Cardiac muscle cell (in vitro differentiated cells and primary cell): ENCODE measurements at regions not wholly inside any gene's neighbourhood (a gene's known extent, or its start where the extent isn't known, plus 50 kb on each side); places are given as distances from the start of the nearest gene placed in this dataset.

Source experiments
- DNase-seq, 2 donors: peaks; one replicate each; pipeline versions ENCODE4 v3.0.0 to v3.0.0-alpha.2; 2010 to 2017; ENCODE audit warnings: low read depth in 1 of 2, low spot score in 1 of 2
- H3K27ac ChIP-seq: fragments of 200-600 bp; sonication (generic); 2 replicates; pipeline ENCODE4 v1.5.1; 2016
- H3K27me3 ChIP-seq: fragments of 200-600 bp; sonication (generic); 2 replicates; pipeline ENCODE4 v1.6.0; 2016; ENCODE audit warnings: control low read depth
- H3K36me3 ChIP-seq: fragments of 200-600 bp; sonication (generic); 2 replicates; pipeline ENCODE4 v1.5.1; 2016; ENCODE audit warnings: control low read depth
- H3K4me1 ChIP-seq: fragments of 200-600 bp; sonication (generic); 2 replicates; pipeline ENCODE4 v1.8.1; 2017; ENCODE audit warnings: low read depth, mild to moderate bottlenecking, mixed run types
- H3K4me3 ChIP-seq: fragments of 200-600 bp; sonication (generic); 2 replicates; pipeline ENCODE4 v1.5.1; 2016; ENCODE audit warnings: mild to moderate bottlenecking
- H3K9me3 ChIP-seq: fragments of 200-600 bp; sonication (generic); 2 replicates; pipeline ENCODE4 v1.5.1; 2017; ENCODE audit warnings: low read depth, mild to moderate bottlenecking, control low read depth
- TF ChIP-seq, protein P1 (sequence below): IDR thresholded peaks from 2 replicates; pipeline ENCODE4 v1.5.1; 2012; ENCODE audit warnings: low read depth, mild to moderate bottlenecking, low read length

DNA sequence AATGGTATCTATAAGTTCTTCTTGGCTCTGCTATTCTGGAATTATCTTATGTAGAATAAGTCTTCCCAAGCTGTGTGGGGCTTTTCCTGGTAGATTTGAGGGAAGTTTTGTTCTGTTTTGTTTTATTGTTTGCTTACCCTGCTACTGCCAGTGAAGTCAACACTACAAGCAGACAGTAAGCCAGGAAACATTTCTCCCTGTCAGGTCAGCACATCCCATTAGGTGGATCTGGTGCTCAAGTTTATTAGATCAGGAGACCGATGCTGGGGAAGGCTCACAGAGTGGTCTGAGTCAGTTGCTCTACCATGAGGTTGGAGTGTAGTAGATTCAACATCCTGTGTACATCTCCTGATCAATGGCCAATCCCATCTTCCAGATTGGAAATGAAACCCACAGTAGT is 79.1 kb downstream of the ADRB2 start:
- no peaks in the 10 kb centered on the region for H3K9me3 ChIP-seq
- no peaks in the 10 kb centered on the region for H3K36me3 ChIP-seq
- H3K4me1 ChIP-seq: no peaks in the 10 kb centered on the region
- TF ChIP-seq, protein P1, sequence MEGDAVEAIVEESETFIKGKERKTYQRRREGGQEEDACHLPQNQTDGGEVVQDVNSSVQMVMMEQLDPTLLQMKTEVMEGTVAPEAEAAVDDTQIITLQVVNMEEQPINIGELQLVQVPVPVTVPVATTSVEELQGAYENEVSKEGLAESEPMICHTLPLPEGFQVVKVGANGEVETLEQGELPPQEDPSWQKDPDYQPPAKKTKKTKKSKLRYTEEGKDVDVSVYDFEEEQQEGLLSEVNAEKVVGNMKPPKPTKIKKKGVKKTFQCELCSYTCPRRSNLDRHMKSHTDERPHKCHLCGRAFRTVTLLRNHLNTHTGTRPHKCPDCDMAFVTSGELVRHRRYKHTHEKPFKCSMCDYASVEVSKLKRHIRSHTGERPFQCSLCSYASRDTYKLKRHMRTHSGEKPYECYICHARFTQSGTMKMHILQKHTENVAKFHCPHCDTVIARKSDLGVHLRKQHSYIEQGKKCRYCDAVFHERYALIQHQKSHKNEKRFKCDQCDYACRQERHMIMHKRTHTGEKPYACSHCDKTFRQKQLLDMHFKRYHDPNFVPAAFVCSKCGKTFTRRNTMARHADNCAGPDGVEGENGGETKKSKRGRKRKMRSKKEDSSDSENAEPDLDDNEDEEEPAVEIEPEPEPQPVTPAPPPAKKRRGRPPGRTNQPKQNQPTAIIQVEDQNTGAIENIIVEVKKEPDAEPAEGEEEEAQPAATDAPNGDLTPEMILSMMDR: no peak
- no peak overlapping the region for H3K4me3 ChIP-seq
- no peaks in the 10 kb centered on the region for H3K27me3 ChIP-seq
- DNase-seq: no peak
- H3K27ac ChIP-seq: no peak overlapping the region

DNA sequence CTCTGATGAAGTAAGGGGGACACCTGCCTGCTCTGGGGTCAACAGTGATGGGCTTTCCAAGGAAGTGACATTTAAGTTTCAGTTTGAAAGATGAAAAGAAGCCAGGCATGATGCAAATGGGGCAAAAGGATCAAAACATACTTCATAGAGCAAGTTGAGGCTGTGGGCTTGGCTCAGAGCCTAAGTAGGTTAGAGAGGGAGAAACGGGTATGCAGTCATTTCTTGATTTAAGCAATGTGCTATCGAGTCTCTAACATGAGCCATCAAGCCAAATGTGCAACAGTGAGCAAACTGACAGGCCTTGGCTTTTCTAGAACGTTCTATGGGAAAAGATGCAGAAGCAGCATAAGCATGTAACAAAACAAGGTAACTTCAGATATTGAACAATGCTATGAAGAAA is 80.6 kb downstream of the ADRB2 start:
- Histone ChIP-seq H3K27ac (no peak overlapping the region), H3K27me3 (no peaks in the 10 kb centered on the region), H3K36me3 (no peaks in the 10 kb centered on the region), H3K4me1 (no peaks in the 10 kb centered on the region), H3K9me3 (no peaks in the 10 kb centered on the region), H3K4me3 (no peak overlapping the region)
- no peak for DNase-seq
- TF ChIP-seq, protein P1: no peak

DNA sequence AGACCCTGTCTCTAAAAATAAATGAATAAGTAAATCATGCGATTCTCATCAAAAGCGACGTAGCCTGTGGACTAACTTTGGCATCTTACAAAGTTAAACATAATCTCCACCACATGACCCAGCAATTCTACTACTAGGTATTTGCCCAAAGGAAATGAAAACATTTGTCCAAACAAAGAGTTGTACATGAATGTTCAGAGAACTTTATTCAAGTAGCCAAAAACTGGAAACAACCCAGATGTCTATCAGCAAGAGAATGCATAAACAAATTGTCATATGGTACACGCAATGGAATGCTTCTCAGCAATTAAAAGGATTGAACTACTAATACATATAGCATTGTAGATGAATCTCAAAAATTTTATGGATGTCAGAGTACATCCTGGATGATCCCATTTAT is 82.6 kb downstream of the ADRB2 start:
- Histone ChIP-seq H3K4me1 (no peaks in the 10 kb centered on the region), H3K27ac (no peak overlapping the region), H3K4me3 (no peak overlapping the region), H3K27me3 (no peaks in the 10 kb centered on the region), H3K36me3 (no peaks in the 10 kb centered on the region), H3K9me3 (no peaks in the 10 kb centered on the region)
- TF ChIP-seq, protein P1: no peak
- no peak for DNase-seq

DNA sequence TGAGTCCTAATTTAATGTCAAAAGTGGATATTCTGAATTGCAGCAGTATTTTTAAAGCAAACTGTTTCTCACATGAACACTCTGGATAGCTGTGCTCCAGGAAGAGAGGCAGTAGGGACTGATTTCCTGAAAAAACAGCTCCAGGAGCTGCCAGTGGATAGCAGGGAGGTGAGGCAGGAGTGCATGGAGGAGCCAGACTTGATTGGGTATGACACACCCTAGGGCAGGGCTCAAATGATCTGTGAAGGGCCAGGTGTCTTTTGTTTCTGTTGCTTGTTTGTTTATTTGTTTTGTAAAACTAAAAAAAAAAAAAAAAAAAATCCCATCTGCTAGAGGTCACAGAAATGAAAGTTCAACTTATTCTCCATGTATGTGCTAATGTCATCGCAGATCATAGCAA is 83.4 kb downstream of the ADRB2 start:
- H3K27me3 ChIP-seq: no peaks in the 10 kb centered on the region
- TF ChIP-seq, protein P1: no peak

DNA sequence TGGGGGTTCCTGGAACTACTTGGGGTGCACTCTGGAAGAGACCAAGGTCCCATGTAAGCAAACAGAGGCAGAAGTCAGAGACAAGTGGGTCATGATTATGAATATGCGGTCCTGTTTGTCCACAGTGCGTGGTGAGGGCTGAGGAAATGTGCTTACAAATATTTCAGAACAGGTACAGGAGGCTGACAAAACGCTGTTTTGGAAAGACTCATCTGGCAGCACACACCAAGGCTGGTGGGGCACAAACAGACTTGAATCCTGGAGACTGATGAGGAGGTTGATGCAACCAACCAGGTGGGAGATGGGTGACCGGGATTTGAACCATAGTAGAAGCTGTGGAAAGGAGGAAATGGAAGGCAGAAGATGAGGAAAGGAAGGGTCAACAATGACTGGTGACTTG is 83.8 kb downstream of the ADRB2 start:
- Histone ChIP-seq H3K4me3 (no peak overlapping the region), H3K9me3 (no peaks in the 10 kb centered on the region), H3K36me3 (no peaks in the 10 kb centered on the region), H3K4me1 (peaks cover 5% of the 10 kb centered on the region), H3K27me3 (no peaks in the 10 kb centered on the region), H3K27ac (no peak overlapping the region)
- DNase-seq: no peak
- TF ChIP-seq, protein P1: no peak

More for the DNA sequence above, 83.4 kb downstream of the ADRB2 start:
- Histone ChIP-seq H3K4me1 (peaks cover 3% of the 10 kb centered on the region), H3K9me3 (no peaks in the 10 kb centered on the region), H3K36me3 (no peaks in the 10 kb centered on the region), H3K27ac (no peak overlapping the region), H3K4me3 (no peak overlapping the region)
- no peak for DNase-seq
